ENCODE measurements at regions not wholly inside any gene's neighbourhood (a gene's known extent, or its start where the extent isn't known, plus 50 kb on each side); places are given as distances from the start of the nearest gene placed in this dataset.

GRCh38 chr3:106135451-106136160 is 266.8 kb upstream of the CBLB start:
- TF ChIP-seq CTCF (conservative IDR thresholded peaks at IDR 0.05; ENCODE audit: low read length) (no peak), EZH2phosphoT487 (IDR thresholded peaks at IDR 0.05; ENCODE audit: borderline replicate concordance) (no peak)
